HG02798 (cell line): ENCODE measurements at regions not wholly inside any gene's neighbourhood (a gene's known extent, or its start where the extent isn't known, plus 50 kb on each side); places are given as distances from the start of the nearest gene placed in this dataset.

ENCODE experiments used
- ATAC-seq: cut with Tn5 transposase; IDR thresholded peaks from one replicate; pipeline ENCODE4 v1.9.1; 2021; ENCODE audit warnings: mild to moderate bottlenecking; ENCODE audit not compliant: unreplicated experiment, poor library complexity

DNA sequence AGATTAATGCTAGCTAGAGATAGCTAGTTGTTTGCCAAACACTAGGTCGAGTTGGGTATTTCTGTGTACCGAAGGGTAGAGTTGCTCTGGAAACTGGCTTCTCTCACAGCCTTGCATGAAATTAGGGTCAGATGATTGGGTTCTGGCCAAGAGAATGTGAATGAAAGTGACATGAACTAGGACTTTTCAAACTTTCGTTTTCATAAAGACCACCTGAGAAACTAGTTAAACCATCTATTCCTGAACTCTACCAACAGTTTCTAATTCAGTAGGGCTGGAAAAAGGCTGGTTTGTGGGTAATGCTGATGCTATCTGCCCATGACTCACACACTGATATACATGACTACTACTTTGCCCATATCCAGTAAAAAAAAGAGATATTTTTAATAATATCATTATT lies 157.6 kb downstream of the GASK1B start:
- ATAC-seq, result no peak

DNA sequence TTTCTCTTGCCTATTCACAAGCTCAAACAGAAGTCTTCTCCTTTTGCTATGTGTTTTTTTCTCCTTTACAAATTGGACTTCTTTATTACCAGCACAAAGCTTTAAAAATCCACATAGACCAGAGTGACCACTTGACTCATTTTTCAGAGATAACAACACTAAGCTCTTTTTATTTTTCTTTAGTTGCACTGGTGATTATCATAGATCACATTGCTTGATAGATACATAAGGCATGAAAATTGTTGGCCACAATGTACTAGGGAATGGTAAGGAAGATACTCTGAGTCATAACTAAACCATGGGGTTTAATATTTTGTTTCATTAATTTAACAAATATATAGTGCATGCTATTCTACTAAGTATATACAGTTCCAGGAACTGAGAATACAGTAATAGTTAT lies 159.0 kb downstream of the GASK1B start:
- no peak for ATAC-seq

DNA sequence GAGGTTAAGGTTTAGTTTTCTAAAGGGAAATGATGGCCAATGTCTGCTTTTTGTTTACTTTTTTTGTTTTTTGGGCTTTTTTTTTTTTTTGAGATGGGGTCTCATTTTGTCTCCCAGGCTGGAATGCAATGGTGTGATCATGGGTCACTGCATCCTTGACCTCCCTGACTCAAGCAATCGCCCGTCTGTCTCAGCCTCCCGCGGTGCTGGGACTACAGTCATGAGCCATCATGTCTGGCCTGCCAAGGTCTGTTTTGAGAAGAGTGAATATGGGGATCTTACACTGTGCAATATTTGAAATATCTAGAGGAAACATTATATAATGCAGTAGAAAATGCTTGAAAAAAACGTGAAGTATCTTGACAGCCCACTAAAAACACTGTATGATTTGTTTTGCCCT lies 162.5 kb downstream of the GASK1B start:
- ATAC-seq, result no peak

DNA sequence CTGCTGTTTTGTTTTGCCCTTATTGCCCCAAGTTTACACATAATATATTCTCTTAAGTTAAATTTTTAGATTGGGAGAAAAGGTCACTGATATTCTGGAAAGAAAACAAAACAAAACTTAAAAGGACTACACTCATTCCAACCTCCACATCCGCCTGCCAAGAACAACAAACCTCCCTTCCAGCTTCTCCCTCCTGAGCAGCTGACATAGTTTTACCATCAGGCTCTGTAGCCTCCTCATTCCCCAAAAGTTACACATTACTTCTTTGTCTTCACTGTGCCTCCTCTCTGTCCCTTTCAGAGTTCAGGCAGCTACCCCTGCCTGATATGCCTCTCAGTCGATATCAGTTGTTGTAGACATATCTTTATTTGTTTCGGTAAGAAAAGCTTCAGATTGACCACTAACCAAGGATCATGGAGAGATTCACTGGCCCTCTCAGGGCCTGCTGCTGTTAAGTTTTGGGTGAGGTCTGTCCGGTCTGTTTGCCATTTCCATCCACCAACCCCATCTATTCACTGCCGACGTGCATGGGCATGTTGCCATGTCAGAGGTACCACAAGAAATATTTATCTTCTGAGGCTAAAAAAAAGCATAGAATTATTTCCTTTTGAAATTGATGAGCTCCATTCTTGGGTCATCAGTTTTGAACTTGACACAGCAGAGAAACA lies 164.1 kb downstream of the GASK1B start:
- no peak for ATAC-seq

DNA sequence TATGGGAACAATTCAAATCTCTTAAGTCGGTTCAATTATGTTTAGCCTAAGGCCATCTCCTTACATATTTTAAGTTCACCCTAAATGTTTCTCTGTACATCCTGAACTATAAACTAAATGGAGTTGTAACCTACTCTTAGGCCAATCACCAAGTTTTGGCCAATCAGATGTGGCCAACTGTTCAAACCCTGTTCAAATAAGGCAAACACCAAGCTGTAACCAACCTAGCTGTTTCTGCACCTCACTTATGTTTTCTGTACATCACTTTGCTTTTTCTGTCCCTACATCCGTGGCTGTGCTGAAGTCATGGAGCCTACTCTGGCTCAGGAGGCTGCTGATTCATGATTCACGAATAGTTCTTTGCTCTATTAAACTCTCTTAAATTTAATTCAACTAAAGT lies 165.3 kb downstream of the GASK1B start:
- ATAC-seq, result no peak

DNA sequence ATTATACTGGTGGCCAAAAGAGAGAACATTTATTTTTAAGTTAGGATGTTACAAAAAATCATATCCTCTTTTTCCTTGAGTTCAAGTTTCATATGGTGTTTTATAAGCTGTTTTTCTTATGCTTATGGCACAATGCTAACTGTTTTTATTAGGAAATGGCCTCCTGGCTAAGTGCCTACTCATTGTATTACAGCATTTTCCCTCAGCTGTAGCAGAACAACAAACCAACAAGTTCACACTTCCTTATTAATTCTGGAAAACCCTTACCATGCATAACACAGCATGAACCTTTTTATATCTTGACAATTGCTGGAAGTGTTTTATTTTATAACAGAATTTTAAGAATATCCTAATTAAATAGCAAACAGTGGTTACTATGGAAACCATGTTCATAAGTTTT lies 165.8 kb downstream of the GASK1B start:
- ATAC-seq, result no peak

DNA sequence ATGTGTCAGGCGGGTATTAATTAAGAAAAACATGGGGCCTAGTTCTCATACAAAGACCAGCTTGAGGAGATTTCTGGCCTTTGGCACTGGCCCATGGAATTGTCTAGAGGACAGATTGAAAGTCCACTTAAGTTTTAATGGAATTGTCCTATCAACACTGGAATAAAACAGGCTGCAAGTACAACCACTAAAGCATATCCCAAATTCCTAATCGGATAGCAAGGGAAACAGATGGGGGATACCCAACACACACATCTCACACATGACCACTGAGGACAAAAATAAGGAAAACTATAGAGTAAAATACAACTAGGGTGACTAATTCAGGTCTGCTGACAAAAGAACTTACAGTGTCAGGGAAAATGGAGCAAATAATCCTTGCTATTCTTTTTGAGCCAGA lies 167.8 kb downstream of the GASK1B start:
- ATAC-seq, result no peak

DNA sequence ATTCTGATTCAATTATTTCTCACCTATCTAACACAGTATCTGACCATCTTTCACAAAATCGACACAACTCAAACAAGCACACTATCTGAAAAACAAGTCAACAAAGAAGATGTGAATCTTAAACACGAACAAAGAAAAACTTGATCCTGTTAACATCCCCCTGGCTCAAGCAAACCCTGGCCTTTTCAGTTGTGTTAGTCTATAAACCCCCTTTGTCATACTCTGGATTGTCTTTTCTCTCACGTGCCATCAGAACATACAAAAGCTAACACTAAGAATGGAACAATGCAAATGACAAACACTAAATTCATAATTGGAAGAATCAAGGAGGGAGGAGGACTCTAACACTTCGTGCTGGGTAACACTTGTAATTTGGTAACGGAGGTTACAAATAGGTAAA lies 168.7 kb downstream of the GASK1B start:
- no peak for ATAC-seq

DNA sequence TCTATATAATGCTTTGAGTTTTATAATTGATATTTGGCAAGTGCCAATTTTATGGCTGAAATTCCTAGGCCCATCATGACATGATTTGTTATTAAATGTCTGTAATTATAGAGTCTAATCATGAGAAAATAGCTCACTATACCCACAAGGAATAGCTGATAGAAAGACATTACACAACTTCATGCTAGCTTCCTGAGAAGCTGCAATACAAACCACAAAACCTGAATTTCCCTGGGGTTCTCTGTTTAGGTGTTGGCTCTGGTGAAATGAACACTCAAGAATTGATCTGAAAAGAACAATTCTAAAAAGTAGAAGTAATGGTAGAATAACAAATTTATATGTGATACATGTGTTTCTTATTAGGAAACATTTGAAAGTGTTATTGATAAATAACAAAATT lies 169.6 kb downstream of the GASK1B start:
- no peak for ATAC-seq

DNA sequence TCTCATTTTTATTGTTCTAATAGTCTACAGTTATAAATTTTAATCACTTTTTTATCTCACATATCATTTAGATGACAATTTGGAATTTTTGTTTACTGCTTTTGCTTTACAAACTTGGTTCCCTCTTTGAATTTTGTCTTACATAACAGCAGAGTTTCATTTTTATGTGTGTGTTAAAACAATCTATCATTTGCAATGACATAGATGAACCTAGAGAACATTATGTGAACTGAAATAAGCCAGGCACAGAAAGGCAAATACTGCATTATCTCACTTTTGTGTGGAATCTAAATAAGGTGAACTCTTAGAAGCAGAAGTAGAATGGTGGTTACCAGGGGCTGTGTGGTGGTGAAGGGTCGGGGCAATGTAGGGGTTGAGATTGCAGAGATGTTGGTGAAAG lies 170.7 kb downstream of the GASK1B start:
- ATAC-seq, result no peak

DNA sequence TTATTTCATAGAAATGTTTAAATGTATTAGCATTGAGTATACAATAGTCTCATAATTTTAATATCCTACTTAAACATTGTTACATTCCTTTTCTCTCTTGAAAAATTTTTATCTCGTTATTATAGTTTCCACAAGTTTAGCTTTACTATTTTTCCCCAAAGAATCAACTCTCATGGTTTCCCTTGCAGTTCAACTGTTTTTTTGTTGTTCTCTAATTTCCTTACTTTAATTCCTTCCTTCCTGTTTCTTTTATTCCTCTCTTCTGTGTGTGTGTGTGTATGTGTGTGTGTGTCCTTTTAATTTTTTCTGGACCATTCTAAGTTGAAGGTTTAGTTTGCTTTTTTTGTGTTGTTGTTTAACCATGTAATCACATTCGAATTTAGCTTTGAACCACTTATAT lies 171.1 kb downstream of the GASK1B start:
- no peak for ATAC-seq

DNA sequence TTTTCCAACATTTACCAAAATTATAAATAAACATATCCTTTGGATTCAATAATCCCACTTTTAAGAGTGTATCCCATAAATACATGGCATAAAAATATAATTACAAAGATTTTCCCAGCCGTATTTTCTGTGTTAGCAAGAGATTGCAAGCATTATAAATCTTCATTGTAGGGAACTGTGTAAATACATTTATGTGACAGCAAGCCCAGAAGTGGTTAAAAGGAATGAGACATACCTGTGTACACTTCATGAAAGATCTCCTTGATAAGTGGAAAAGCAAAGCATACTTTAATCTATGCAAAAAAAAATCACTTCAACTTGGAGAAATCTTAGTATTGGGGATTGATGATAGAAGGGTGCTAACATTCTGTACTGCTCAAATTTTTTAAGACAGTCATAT lies 173.1 kb downstream of the GASK1B start:
- no peak for ATAC-seq

DNA sequence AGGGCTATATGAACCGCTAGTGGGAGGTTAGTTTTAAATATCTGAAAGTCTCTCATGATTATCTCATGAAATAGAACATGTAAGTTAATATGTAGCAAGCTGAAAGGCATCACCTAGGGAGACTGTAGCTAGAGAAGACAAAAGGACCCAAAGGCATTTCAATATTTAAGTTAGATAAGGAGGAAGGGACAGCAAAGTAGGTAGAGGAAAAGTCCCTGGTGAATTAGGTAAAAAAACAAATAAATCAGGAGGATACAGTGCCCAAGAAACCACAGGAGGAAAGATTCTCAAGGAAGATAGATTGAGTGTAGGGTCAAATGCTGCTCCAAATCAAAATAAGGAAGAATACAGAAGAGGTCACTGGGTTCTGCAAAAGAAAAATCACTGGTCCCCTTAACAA lies 175.5 kb downstream of the GASK1B start:
- ATAC-seq, result no peak

DNA sequence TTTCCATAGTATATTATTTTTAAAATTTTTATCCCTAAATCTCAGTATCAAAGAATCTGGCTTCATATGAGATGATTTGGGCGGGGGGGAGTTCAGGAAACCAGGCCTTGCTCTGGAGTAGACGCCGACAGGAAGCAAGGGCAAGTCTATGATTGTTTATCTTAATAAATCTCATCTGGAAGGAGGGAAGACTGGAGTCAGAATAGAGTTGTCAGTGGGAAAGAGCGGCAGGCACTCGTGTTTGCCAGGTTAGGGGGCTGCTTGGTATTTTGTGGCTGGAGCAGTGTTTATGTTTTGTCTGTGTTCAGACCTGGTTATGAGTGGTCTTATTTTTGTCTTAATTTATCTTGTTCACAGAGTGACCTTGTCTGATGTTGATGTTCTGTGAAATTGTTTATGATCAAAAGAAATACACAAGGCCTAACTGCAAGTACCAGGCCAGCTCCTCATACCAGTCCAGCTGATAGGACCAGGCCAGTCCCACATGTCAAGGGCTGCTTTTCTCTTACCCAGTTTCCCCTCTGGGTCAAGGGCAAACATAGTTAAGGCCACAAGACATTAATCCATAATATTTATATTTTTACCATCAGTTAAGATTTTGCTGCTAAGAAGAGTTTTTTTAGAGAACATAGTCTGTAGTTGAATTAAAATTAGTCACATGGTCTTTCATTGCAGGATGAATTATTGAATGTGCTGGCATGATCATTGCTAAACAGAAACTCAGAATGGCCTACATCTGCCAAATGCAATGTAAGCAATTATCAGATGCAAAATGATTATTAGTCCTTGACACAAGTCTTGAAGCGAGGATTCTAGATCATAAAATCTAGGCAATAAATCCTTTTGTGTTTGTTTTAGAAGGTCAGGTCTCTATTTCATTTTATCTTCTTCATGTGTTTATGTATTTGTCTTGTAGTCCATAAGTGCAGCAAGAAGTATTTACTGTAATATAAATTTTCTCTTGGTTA lies 176.5 kb downstream of the GASK1B start:
- ATAC-seq, result no peak

DNA sequence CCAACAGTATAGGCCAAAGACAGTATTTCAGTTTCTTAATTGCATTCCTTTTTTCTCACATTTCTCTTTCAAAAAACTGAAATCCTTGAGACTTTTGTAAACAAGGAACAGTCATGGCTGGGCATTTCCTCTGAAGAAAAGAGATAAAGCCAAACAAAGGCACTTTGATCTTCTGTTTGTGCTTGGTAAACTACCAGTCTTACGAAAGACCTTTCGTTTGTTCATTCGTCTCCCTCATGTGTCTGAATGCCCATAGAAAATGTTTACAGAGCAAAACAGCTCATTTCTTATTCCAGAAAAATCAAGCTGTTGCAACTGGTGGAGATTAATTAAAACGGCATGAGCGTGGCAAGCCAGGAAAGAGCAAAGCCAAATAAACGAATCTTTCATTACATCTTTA lies 178.0 kb downstream of the GASK1B start:
- no peak for ATAC-seq

DNA sequence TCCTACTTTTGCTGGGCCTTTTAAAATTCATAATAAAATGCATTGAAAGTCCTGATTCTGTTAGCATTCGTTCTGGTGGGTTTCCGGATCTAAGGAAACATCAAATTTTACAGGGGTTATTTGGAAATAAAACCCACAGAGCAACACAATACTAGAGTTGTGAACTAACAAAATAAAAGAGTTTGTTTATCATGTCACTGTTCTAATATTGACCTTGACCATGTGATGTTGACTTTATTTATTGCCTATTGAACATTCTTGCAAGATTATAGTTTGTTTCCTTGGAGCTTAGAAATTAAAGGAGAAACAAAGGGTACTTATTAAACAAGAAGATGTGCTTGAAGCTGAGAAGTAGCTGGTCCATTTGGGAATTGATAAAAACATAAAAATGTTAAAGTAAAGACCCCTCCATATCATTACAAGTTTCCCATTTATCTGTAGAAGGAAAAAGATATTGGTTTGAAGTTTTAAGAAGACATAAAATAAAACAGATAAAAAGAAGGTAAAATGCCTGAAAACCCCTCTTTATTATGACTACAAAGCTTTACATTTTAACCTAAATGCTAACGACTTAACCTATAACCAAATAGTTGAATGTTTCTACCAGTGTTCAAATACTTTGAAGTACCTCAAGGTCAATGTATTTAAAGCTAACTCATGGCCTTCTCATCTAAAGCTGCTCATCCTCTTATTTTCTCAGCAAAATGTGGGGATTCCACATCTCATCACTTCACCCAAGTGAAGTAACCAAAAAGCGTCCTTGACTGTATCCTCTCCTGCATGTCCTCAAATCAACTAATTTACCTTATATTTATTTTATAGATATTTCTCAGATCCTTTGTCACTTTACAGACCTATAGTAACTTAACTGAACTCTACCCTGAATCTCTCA lies 179.6 kb downstream of the GASK1B start:
- no peak for ATAC-seq

DNA sequence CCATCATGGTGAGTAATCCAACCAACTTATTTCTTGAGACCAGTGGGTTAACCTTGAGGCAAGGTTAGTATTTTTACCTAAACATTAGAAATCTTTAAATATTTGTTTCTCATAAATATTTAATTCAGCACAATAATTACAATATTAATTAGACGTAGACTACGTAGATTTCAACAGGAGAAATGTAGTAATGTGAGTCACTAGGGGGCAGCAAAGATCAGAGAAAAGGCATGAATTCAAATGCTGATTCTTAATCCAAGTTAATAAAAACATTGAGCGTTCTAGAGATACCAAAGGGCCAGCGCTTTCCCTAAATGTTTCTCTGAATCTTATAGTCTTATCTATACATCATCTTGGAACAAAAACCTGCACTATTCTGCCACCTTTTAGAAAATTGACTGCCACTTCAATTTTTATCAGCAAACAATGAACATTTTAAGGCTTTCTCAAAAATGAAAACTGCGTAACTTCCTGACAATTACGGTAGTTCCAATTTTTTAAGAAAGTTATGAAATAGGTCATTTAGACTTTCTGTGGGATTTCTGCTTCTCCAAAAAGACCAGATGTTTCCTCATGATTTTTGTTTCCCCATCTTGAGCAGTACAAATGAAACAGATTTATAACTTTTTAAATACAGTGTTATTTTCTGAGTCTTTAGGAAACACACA lies 180.7 kb downstream of the GASK1B start:
- ATAC-seq, result peak; percentile 69

DNA sequence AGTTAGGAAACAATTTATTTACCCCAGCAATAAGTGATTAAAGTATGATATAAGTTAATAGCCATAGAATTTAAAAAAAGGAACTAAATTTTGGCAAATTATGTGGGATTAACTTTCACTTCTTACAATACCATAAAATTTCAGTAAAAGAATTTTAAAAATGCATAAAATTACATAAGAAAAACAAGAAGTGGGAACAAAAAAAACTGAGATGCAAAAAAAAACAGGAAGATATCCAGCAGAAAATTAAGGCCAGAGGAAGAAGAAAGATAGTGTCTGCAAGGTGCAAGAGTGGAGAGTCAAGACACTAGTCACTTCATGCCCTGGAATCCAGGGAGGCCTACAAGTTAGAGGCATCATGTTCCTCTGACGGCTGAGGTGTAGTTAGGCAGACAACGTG lies 184.2 kb downstream of the GASK1B start:
- ATAC-seq, result no peak

DNA sequence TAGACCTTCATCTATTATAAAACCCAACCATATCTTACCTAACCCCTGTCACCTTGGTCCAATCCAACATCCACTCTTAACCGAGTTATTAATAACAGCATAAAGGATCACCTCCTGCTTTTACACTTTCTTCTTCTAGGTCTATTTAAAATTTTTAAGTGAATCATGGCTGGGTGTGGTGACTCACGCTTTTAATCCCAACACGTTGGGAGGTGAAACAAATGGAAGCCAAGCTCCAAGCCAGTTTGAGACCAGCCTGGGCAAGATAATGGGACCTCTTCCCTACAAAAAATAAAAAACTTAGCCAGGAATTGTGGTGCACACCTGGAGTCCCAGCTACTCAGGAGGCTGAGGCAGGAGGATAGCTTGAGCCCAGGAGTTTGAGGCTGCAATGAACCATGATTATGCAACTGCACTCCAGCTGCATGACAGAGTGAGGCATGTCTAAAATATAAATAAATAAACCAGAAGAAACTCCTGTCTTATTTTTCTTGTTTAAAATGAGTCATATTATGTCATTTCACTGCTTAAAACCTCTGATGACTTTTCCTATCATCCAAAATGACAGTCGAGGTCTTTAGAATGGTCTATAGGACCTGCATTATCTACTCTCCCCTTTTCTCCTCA lies 188.4 kb downstream of the GASK1B start:
- no peak for ATAC-seq

DNA sequence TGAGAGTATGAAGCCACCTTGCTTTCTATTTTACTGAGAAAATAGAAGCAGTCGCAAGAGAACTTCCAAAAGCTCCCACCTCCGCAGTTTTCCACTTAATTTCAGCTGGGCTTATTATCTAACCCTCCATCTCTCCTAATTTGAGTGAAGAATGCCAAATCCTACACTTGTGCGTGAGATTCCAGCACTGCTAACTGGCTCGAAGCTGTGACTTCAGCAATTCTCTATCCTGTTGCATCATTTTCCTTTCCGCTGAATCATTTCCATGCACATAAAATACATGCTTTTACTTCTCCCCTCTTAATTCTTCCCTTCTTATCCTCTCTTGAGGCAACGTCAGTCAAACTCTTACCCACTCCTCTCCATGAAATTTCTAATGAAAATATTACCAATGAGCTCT lies 189.5 kb downstream of the GASK1B start:
- ATAC-seq, result no peak
